ENCODE measurements at regions not wholly inside any gene's neighbourhood (a gene's known extent, or its start where the extent isn't known, plus 50 kb on each side); places are given as distances from the start of the nearest gene placed in this dataset.

DNA sequence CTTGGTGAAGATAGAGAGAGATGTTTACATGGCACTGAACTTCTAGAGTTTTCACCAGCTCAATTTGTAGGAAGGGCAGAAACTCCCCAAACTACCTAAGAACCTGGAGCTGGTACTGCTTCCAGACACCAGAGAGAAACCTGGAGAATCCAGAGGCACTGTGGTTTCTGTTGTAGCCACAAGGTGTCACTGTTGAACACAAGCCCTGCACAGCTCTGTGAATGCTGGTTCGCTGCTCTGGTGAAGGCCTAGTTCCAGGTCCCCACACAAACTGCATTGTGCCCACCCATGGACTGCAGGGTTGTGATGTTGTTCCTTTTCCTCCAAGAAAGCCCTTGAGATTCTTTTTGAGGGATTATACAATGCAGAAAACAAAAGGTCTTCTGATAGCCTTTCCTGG lies 150.5 kb upstream of the HS6ST1 start:
- Histone ChIP-seq H3K4me1 (peaks cover 19 to 23% (median 21%) of the 10 kb centered on the region in 10 experiments), H3K9me3 (replicated peaks in 1 of 11) (peaks cover 65 to 84% (median 78%) of the 10 kb centered on the region in 11 experiments), H4K20me1 (peaks cover 0 to 9% (median 0%) of the 10 kb centered on the region in 11 experiments; a peak in 3 of 22 replicates), H3K9ac (no peak overlapping the region), H3K27ac (no peak overlapping the region), H3K4me3 (peak overlapping the region in 5 of 10 experiments; percentile 10 to 43 (median 31); a peak in 7 of 20 replicates), H3K36me3 (peaks cover 28 to 65% (median 56%) of the 10 kb centered on the region in 11 experiments; a peak in 21 of 22 replicates), H3K4me2 (no peak overlapping the region), H3K27me3 (no peaks in the 10 kb centered on the region)
- no peak for TF ChIP-seq Cebpa-rat (IDR thresholded peaks at IDR 0.05)

- no peak overlapping the region for H3K9ac ChIP-seq
- H3K27ac ChIP-seq = no peak overlapping the region
- H3K4me1 ChIP-seq = peaks cover 26 to 30% (median 28%) of the 10 kb centered on the region in 10 experiments
- H3K27me3 ChIP-seq = no peaks in the 10 kb centered on the region
- TF ChIP-seq Cebpa-rat (IDR thresholded peaks at IDR 0.05) = no peak
- no peak overlapping the region for H3K4me2 ChIP-seq
- peaks cover 0 to 11% (median 0%) of the 10 kb centered on the region in 11 experiments; a peak in 3 of 22 replicates for H4K20me1 ChIP-seq
- H3K36me3 ChIP-seq = peaks cover 28 to 60% (median 56%) of the 10 kb centered on the region in 11 experiments; a peak in 21 of 22 replicates
- H3K9me3 ChIP-seq (replicated peaks in 1 of 11) = peaks cover 64 to 77% (median 72%) of the 10 kb centered on the region in 11 experiments
- H3K4me3 ChIP-seq = peak overlapping the region in 7 of 10 experiments; percentile 14 to 43 (median 31); a peak in 10 of 20 replicates
These were observed 151.2 kb upstream of the HS6ST1 start for GRCh38 chr2:128469875-128470274.

DNA sequence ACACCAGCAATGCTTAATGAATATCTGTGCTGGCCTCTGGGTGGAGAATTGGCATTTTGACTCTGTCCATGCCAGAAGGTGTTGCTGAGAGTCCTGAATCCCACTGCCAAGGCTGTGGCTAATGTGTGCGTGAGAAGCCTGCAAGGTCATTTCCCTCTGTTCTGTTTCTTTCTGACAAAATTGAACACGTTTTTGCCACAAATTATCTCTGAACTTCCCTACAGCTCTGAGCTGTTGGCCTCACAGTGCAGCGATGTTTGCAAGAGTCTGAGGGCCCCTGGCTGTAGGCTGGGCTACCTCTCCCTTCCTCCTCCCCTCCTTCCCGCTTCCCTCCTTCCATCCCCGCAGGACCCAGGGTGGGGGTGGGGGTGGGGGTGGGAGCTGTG lies 154.1 kb upstream of the HS6ST1 start:
- Histone ChIP-seq H4K20me1 (peaks cover 0 to 11% (median 0%) of the 10 kb centered on the region in 11 experiments; a peak in 3 of 22 replicates), H3K36me3 (peaks cover 14 to 31% (median 30%) of the 10 kb centered on the region in 11 experiments; a peak in 20 of 22 replicates), H3K9ac (peak overlapping the region; percentile 17 to 62 (median 38); a peak in 18 of 22 replicates), H3K4me1 (peaks cover 33 to 44% (median 41%) of the 10 kb centered on the region in 10 experiments), H3K4me2 (peak overlapping the region; percentile 74 to 96 (median 88)), H3K9me3 (replicated peaks in 1 of 11) (peaks cover 35 to 48% (median 43%) of the 10 kb centered on the region in 11 experiments), H3K27me3 (no peaks in the 10 kb centered on the region), H3K27ac (peak overlapping the region; percentile 33 to 78 (median 59); a peak in 21 of 22 replicates), H3K4me3 (peak overlapping the region in 6 of 10 experiments; percentile 4 to 60 (median 32); a peak in 6 of 20 replicates)
- no peak for TF ChIP-seq Cebpa-rat (IDR thresholded peaks at IDR 0.05)

GRCh38 chr2:128473175-128474035 lies 154.7 kb upstream of the HS6ST1 start:
- Histone ChIP-seq H3K9ac (peak overlapping the region; percentile 17 to 63 (median 40); a peak in 16 of 22 replicates), H3K4me2 (peak overlapping the region; percentile 81 to 96 (median 88)), H3K27ac (peak overlapping the region; percentile 41 to 75 (median 59); a peak in 21 of 22 replicates)

DNA sequence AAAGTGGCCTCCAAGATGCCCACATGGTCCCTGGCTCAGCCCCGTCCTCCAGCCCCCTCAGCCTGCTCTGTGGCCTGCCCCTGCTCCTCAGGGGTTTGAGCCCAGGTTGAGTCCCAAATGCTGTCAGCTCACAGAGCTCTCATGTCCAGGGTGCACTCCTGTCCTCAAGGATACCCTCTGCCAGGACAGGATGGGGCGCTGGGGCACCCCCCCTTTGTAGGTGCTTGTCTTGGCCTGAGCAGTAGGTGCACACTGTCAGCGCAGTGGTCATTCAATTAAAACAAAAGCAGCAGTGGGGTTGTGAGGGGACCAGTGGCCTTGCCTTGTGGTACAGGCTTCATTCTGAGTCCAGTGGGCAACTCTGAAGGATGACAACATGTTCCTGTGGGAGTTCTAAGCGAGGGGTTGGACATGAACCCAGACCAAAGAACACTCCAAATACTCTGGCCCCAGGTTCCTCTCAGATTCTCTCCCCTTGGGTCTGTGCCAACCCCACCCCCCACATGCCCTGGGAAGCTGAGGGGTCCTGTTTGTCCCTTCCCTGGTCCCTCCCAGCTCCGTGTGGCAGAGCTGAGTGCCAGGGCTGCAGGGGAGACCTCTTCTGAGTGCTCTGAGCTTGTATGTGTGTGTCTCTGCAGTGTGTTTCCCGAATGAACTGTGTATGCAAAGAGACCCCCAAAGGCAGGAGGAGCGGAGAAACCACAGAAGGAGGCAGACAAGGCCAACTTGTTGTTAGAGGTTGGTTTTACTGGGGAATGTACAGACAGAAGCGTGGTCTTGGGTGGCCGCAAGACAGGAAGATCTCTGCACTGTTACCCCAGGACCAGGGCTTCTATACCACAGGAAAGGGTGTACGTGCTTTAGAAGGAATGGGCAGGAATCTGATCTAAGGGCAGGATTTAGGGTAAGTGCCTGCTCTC lies 155.6 kb upstream of the HS6ST1 start:
- H3K4me1 ChIP-seq = peaks cover 33 to 44% (median 41%) of the 10 kb centered on the region in 10 experiments
- peak overlapping the region; percentile 41 to 75 (median 59); a peak in 21 of 22 replicates for H3K27ac ChIP-seq
- H3K4me3 ChIP-seq = peak overlapping the region in 9 of 10 experiments; percentile 17 to 60 (median 37); a peak in 12 of 20 replicates
- H3K36me3 ChIP-seq = peaks cover 8 to 26% (median 15%) of the 10 kb centered on the region in 11 experiments; a peak in 19 of 22 replicates
- H3K27me3 ChIP-seq = no peaks in the 10 kb centered on the region
- H3K4me2 ChIP-seq = peak overlapping the region; percentile 81 to 96 (median 88)
- peaks cover 0 to 11% (median 0%) of the 10 kb centered on the region in 11 experiments; a peak in 3 of 22 replicates for H4K20me1 ChIP-seq
- TF ChIP-seq Cebpa-rat (IDR thresholded peaks at IDR 0.05) = no peak
- H3K9ac ChIP-seq = peak overlapping the region; percentile 24 to 63 (median 40); a peak in 15 of 22 replicates
- peaks cover 20 to 40% (median 30%) of the 10 kb centered on the region in 11 experiments for H3K9me3 ChIP-seq (replicated peaks in 1 of 11)

More at GRCh38 chr2:128473175-128474035, 154.7 kb upstream of the HS6ST1 start:
- Histone ChIP-seq H3K36me3 (peaks cover 14 to 27% (median 24%) of the 10 kb centered on the region in 11 experiments; a peak in 20 of 22 replicates), H3K4me3 (peak overlapping the region; percentile 17 to 60 (median 37); a peak in 19 of 20 replicates), H4K20me1 (peaks cover 0 to 11% (median 0%) of the 10 kb centered on the region in 11 experiments; a peak in 3 of 22 replicates), H3K9me3 (replicated peaks in 1 of 11) (peaks cover 29 to 42% (median 37%) of the 10 kb centered on the region in 11 experiments), H3K4me1 (peaks cover 33 to 44% (median 41%) of the 10 kb centered on the region in 10 experiments), H3K27me3 (no peaks in the 10 kb centered on the region)
- TF ChIP-seq Cebpa-rat (IDR thresholded peaks at IDR 0.05) = peak in 4 of 11 experiments; percentile 37 to 87 (median 59); a peak in 6 of 22 replicates

DNA sequence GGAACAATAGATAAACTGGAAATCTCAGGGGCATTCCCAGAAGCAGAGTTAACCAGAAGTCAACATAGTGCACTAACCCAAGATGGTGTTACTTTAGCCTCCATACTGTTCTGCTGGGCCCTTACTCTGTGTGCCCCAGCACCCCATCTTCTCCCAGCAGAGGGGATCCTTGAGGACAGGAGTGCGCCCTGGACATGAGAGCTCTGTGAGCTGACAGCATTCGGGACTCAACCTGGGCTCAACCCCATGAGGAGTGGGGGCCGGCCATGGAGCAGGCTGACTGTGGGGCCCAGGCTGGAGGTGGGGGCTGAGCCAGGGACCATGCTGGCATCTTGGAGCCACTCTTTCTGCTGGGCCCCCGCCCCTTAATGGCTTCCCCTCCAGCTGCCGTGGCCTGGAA lies 156.3 kb upstream of the HS6ST1 start:
- H3K36me3 ChIP-seq = peaks cover 2 to 20% (median 8%) of the 10 kb centered on the region in 11 experiments; a peak in 19 of 22 replicates
- peaks cover 0 to 11% (median 0%) of the 10 kb centered on the region in 11 experiments; a peak in 3 of 22 replicates for H4K20me1 ChIP-seq
- TF ChIP-seq Cebpa-rat (IDR thresholded peaks at IDR 0.05) = no peak
- no peak overlapping the region for H3K4me3 ChIP-seq
- peaks cover 33 to 44% (median 41%) of the 10 kb centered on the region in 10 experiments for H3K4me1 ChIP-seq
- no peaks in the 10 kb centered on the region for H3K27me3 ChIP-seq
- peak overlapping the region; percentile 81 to 96 (median 88) for H3K4me2 ChIP-seq
- peaks cover 14 to 34% (median 25%) of the 10 kb centered on the region in 11 experiments for H3K9me3 ChIP-seq (replicated peaks in 1 of 11)
- H3K9ac ChIP-seq = peak overlapping the region in 2 of 11 experiments; percentile 53 to 56; a peak in 3 of 22 replicates
- H3K27ac ChIP-seq = peak overlapping the region in 3 of 11 experiments; percentile 66 to 73 (median 67); a peak in 4 of 22 replicates

- H3K36me3 ChIP-seq = peaks cover 0 to 13% (median 2%) of the 10 kb centered on the region in 11 experiments; a peak in 13 of 22 replicates
- H4K20me1 ChIP-seq = peaks cover 0 to 11% (median 0%) of the 10 kb centered on the region in 11 experiments; a peak in 3 of 22 replicates
- H3K9me3 ChIP-seq (replicated peaks in 1 of 11) = peaks cover 7 to 31% (median 23%) of the 10 kb centered on the region in 11 experiments
- no peak overlapping the region for H3K4me3 ChIP-seq
- H3K27me3 ChIP-seq = no peaks in the 10 kb centered on the region
- H3K27ac ChIP-seq = peak overlapping the region in 2 of 11 experiments; percentile 66 to 73; a peak in 2 of 22 replicates
- peak overlapping the region; percentile 81 to 96 (median 88); a peak in 20 of 22 replicates for H3K4me2 ChIP-seq
- H3K9ac ChIP-seq = peak overlapping the region in 1 of 11 experiments; percentile 53; a peak in 1 of 22 replicates
- peaks cover 33 to 44% (median 41%) of the 10 kb centered on the region in 10 experiments for H3K4me1 ChIP-seq
- no peak for TF ChIP-seq Cebpa-rat (IDR thresholded peaks at IDR 0.05)
These were observed 157.0 kb upstream of the HS6ST1 start for GRCh38 chr2:128475427-128476211.

Measured in BLaER1 treated with 17β-estradiol and CSF1 and Interleukin-3, amounts not matched to agents 10 nM and 100 nM (cell line).